Endothelial cell of umbilical vein (primary cell): ENCODE measurements at regions not wholly inside any gene's neighbourhood (a gene's known extent, or its start where the extent isn't known, plus 50 kb on each side); places are given as distances from the start of the nearest gene placed in this dataset.

Experiments
- EZH2 ChIP-seq: IDR thresholded peaks from 2 replicates; pipeline ENCODE4 v1.6.1; 2012; ENCODE audit warnings: borderline replicate concordance, low read depth, mild to moderate bottlenecking, moderate library complexity, low read length, inconsistent platforms; ENCODE audit not compliant: severe bottlenecking
- JUN ChIP-seq: IDR thresholded peaks from 2 replicates; pipeline ENCODE4 v1.6.1; 2011; ENCODE audit warnings: borderline replicate concordance, low read depth; ENCODE audit not compliant: insufficient read length, insufficient read depth
- MYC ChIP-seq: IDR thresholded peaks from one replicate; pipeline ENCODE4 v1.6.1; 2011; ENCODE audit warnings: mild to moderate bottlenecking, low read depth, low read length
- POLR2A ChIP-seq: IDR thresholded peaks from 2 replicates; pipeline ENCODE4 v1.6.1; 2012; ENCODE audit warnings: low read depth, mild to moderate bottlenecking, control low read depth, low read length
- POLR2AphosphoS5 ChIP-seq: IDR thresholded peaks from 2 replicates; pipeline ENCODE4 v1.6.1; 2012; ENCODE audit warnings: low read depth, mild to moderate bottlenecking, control low read depth, low read length, moderate library complexity; ENCODE audit not compliant: insufficient read depth
- TF ChIP-seq, protein P1 (sequence below), 2 donors: IDR thresholded peaks; 1 replicate in 1 of 2; 2 replicates in 1 of 2; pipeline ENCODE4 v1.5.1; 2011; ENCODE audit warnings: low read length in 2 of 2, mild to moderate bottlenecking in 2 of 2, moderate library complexity in 2 of 2, control low read depth in 1 of 2, inconsistent platforms in 1 of 2, low read depth in 1 of 2; ENCODE audit not compliant: insufficient read depth in 1 of 2; ENCODE audit errors: extremely low read depth in 1 of 2
- TF ChIP-seq, protein P2 (sequence below): IDR thresholded peaks from 2 replicates; pipeline ENCODE4 v1.6.1; 2011; ENCODE audit not compliant: insufficient read depth, insufficient read length

DNA sequence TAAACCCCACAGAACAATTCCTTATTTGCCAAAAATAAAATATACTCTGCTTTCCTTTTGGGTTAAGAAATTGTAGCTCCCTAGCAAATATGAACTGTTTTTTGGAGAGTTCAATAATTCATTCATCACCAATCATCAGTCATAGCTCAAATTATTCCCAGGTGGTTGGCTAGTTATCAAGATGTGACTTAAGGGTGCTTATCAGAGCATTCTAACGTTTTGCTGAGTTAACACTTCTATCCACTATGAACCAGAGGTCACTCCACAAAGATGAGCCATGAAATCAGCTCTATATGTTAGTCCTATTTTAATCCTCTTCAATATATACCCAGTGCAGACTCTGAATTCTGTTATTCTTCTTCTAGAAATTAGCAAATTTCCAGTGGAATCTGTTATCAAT lies 379.1 kb downstream of the TENT5A start:
- TF ChIP-seq, protein P1, sequence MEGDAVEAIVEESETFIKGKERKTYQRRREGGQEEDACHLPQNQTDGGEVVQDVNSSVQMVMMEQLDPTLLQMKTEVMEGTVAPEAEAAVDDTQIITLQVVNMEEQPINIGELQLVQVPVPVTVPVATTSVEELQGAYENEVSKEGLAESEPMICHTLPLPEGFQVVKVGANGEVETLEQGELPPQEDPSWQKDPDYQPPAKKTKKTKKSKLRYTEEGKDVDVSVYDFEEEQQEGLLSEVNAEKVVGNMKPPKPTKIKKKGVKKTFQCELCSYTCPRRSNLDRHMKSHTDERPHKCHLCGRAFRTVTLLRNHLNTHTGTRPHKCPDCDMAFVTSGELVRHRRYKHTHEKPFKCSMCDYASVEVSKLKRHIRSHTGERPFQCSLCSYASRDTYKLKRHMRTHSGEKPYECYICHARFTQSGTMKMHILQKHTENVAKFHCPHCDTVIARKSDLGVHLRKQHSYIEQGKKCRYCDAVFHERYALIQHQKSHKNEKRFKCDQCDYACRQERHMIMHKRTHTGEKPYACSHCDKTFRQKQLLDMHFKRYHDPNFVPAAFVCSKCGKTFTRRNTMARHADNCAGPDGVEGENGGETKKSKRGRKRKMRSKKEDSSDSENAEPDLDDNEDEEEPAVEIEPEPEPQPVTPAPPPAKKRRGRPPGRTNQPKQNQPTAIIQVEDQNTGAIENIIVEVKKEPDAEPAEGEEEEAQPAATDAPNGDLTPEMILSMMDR (IDR thresholded peaks at IDR 0.05; ENCODE audit: extremely low read depth in 1 of 2, insufficient read depth in 1 of 2, low read depth in 1 of 2, low read length in 2 of 2) = no peak
- TF ChIP-seq, protein P2, sequence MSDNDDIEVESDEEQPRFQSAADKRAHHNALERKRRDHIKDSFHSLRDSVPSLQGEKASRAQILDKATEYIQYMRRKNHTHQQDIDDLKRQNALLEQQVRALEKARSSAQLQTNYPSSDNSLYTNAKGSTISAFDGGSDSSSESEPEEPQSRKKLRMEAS = no peak
- TF ChIP-seq POLR2A (no peak), POLR2AphosphoS5 (no peak), EZH2 (no peak), MYC (no peak), JUN (no peak)
